ENCODE measurements at regions not wholly inside any gene's neighbourhood (a gene's known extent, or its start where the extent isn't known, plus 50 kb on each side); places are given as distances from the start of the nearest gene placed in this dataset.

DNA sequence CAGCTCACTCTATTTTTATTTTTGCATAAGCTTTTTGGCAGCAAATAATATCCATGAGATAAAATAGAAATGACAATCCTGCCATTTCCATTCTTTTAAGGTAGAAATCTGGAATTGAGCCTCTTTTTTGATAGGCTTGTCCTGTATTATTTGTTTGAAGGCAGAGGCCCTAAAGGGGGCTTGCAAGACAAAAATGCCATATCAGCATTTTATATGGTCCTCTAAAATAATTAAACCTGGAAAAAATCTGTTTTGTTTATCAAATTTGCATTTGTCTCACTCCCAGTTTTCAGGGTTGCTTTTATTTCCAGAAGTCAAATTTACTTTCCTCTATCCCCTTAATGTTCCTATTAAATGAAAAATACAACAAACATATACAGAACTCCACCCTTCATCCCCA lies 134.9 kb upstream of the GAP43 start:
- POLR2A ChIA-PET = no interaction called here

More for the DNA sequence above, 134.9 kb upstream of the GAP43 start:
- FAIRE-seq (no peak), ATAC-seq (no peak), DNase-seq (ENCODE audit: low read depth, low spot score) (no peak)
- Histone ChIP-seq H3K79me2 (ENCODE audit: control insufficient read depth, insufficient read depth, low read length) (no peaks in the 10 kb centered on the region), H3K36me3 (ENCODE audit: control insufficient read depth in 2 of 2, insufficient read depth in 2 of 2, low read length in 1 of 2) (no peaks in the 10 kb centered on the region), H3K9ac (ENCODE audit: control insufficient read depth, insufficient read depth, low read length) (no peak overlapping the region), H3K9me3 (replicated peaks; ENCODE audit: control insufficient read depth, insufficient read depth, low read length) (no peaks in the 10 kb centered on the region), H3K4me1 (ENCODE audit: control insufficient read depth, insufficient read depth, low read length) (no peaks in the 10 kb centered on the region), H3K27me3 (replicated peaks in 1 of 2; ENCODE audit: control insufficient read depth in 2 of 2, insufficient read depth in 2 of 2, low read length in 1 of 2) (0 out of 4 replicates have a peak, but pooled peaks cover 0 to 3% of the 10 kb centered on the region in 2 experiments), H4K20me1 (ENCODE audit: control insufficient read depth, insufficient read depth) (no peaks in the 10 kb centered on the region), H3K4me2 (ENCODE audit: control insufficient read depth, insufficient read depth) (no peak overlapping the region), H3K27ac (ENCODE audit: control insufficient read depth, insufficient read depth) (no peak overlapping the region), H3K4me3 (no peak overlapping the region), H2AFZ (ENCODE audit: control insufficient read depth, low read depth, low read length) (no peak overlapping the region)
- no peak for TF ChIP-seq ESRRA (IDR thresholded peaks at IDR 0.05; ENCODE audit: low read length)
- TF ChIP-seq ZNF217 (IDR thresholded peaks at IDR 0.05) = no peak
- TF ChIP-seq NFYB (IDR thresholded peaks at IDR 0.05; ENCODE audit: insufficient read depth, low read depth, low read length) = no peak
- TF ChIP-seq SIX5 (IDR thresholded peaks at IDR 0.05; ENCODE audit: low read depth, low read length, severe bottlenecking) = no peak
- no peak for TF ChIP-seq BACH1 (IDR thresholded peaks at IDR 0.05; ENCODE audit: borderline replicate concordance)
- TF ChIP-seq, protein P1, sequence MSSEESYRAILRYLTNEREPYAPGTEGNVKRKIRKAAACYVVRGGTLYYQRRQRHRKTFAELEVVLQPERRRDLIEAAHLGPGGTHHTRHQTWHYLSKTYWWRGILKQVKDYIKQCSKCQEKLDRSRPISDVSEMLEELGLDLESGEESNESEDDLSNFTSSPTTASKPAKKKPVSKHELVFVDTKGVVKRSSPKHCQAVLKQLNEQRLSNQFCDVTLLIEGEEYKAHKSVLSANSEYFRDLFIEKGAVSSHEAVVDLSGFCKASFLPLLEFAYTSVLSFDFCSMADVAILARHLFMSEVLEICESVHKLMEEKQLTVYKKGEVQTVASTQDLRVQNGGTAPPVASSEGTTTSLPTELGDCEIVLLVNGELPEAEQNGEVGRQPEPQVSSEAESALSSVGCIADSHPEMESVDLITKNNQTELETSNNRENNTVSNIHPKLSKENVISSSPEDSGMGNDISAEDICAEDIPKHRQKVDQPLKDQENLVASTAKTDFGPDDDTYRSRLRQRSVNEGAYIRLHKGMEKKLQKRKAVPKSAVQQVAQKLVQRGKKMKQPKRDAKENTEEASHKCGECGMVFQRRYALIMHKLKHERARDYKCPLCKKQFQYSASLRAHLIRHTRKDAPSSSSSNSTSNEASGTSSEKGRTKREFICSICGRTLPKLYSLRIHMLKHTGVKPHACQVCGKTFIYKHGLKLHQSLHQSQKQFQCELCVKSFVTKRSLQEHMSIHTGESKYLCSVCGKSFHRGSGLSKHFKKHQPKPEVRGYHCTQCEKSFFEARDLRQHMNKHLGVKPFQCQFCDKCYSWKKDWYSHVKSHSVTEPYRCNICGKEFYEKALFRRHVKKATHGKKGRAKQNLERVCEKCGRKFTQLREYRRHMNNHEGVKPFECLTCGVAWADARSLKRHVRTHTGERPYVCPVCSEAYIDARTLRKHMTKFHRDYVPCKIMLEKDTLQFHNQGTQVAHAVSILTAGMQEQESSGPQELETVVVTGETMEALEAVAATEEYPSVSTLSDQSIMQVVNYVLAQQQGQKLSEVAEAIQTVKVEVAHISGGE (CRISPR knock-in tag; IDR thresholded peaks at IDR 0.05) = no peak
- no peak for TF ChIP-seq TBL1XR1 (IDR thresholded peaks at IDR 0.05; ENCODE audit: low read depth, low read length)
- no peak for TF ChIP-seq NR2C1 (IDR thresholded peaks at IDR 0.05)
- no peak for TF ChIP-seq SREBF2 (IDR thresholded peaks at IDR 0.05; ENCODE audit: low read length)
- no peak for TF ChIP-seq BRCA1 (IDR thresholded peaks at IDR 0.05; ENCODE audit: low read depth, low read length)
- no peak for TF ChIP-seq ZNF622 (IDR thresholded peaks at IDR 0.05)
- TF ChIP-seq NFXL1 (IDR thresholded peaks at IDR 0.05; ENCODE audit: borderline replicate concordance) = no peak
- TF ChIP-seq ZNF592 (IDR thresholded peaks at IDR 0.05) = no peak
- in situ Hi-C loops (cut with MboI) = no loop called here
- ChIA-PET SMC1A (ENCODE audit: uncharacterized antibody, unreplicated experiment) (no interaction called here), RAD21 (ENCODE audit: unreplicated experiment) (no interaction called here), CTCF (no interaction called here)
- intact Hi-C loops (cut with micrococcal nuclease; ENCODE audit: unreplicated experiment) = no loop called here
- BruUV-seq (replicated peaks) = no TSS peak
